ENCODE measurements at regions not wholly inside any gene's neighbourhood (a gene's known extent, or its start where the extent isn't known, plus 50 kb on each side); places are given as distances from the start of the nearest gene placed in this dataset.
"Not testable (repeated sequence)": the region's sequence is repeated elsewhere in the genome, so short reads cannot be mapped to it uniquely, and the experiment has no call there.

DNA sequence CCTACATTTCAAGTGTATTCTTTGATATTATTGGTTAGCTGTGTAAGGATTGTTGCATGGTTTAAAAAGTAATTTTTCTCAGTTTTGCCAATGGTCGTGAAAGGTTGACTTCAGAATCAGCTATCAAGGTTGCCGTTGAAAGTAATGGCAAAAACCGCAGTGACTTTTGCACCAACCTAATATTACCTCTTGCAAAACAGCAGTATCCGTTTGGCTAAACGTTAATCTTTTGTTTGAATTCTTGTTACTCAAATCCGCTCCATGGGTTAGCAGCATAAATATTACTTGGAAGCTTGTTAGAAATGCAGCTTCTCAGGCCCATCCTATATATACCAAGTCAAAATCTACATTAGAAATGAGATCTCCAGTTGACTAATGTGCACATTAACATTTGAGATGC lies 141.6 kb upstream of the PRSS12 start:
- H3K9me3 Mint-ChIP-seq; H3K27me3 ChIP-seq (ENCODE audit: control insufficient read depth in 2 of 2, insufficient read depth in 2 of 2, low read length in 2 of 2); H3K27ac Mint-ChIP-seq; H3K27ac ChIP-seq (ENCODE audit: low read depth, low read length); intact Hi-C loops (cut with micrococcal nuclease); CTCF ChIA-PET; POLR2A ChIA-PET; H3K9me3 ChIP-seq (ENCODE audit: control insufficient read depth in 2 of 3, low read length in 3 of 3); H3K4me3 Mint-ChIP-seq; ATAC-seq; H3K4me3 ChIP-seq (ENCODE audit: low read length); H3K36me3 ChIP-seq (ENCODE audit: control insufficient read depth in 2 of 3, insufficient read depth in 3 of 3, low read length in 3 of 3); H3K4me1 Mint-ChIP-seq; H3K36me3 Mint-ChIP-seq; DNase-seq; H3K4me1 ChIP-seq (ENCODE audit: control insufficient read depth in 2 of 2, insufficient read depth in 2 of 2, low read length in 2 of 2): not testable (repeated sequence)
- H3K27me3 Mint-ChIP-seq, result peaks cover 7 to 19% (median 13%) of the 10 kb centered on the region in 5 donors

DNA sequence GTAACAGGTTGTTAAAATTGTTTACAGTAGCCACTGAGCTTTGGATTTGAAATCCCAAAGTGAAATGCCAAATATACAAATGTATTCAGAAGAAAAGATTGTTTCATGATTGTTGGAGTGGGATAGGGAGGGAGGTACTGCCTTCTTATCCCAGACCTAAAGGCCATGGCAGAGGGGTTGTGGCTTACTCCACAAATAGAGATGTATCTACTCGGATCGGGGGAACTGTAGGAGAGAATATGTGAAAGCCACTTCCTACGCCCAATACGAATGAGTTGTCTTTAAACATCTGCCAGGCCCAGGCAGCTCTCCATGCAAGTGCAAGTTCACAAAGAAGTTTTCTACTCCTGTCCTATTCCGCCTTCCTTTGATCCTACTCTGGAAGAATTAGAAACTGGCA lies 150.2 kb upstream of the PRSS12 start:
- ATAC-seq; H3K9me3 Mint-ChIP-seq; H3K27me3 ChIP-seq (ENCODE audit: control insufficient read depth in 2 of 2, insufficient read depth in 2 of 2, low read length in 2 of 2); intact Hi-C loops (cut with micrococcal nuclease); H3K27me3 Mint-ChIP-seq; H3K4me3 ChIP-seq (ENCODE audit: low read length); H3K27ac ChIP-seq (ENCODE audit: low read depth, low read length); CTCF ChIA-PET; DNase-seq; H3K27ac Mint-ChIP-seq; H3K4me1 ChIP-seq (ENCODE audit: control insufficient read depth in 2 of 2, insufficient read depth in 2 of 2, low read length in 2 of 2); H3K9me3 ChIP-seq (ENCODE audit: control insufficient read depth in 2 of 3, low read length in 3 of 3); H3K4me1 Mint-ChIP-seq; POLR2A ChIA-PET; H3K36me3 Mint-ChIP-seq; H3K36me3 ChIP-seq (ENCODE audit: control insufficient read depth in 2 of 3, insufficient read depth in 3 of 3, low read length in 3 of 3); H3K4me3 Mint-ChIP-seq: not testable (repeated sequence)

DNA sequence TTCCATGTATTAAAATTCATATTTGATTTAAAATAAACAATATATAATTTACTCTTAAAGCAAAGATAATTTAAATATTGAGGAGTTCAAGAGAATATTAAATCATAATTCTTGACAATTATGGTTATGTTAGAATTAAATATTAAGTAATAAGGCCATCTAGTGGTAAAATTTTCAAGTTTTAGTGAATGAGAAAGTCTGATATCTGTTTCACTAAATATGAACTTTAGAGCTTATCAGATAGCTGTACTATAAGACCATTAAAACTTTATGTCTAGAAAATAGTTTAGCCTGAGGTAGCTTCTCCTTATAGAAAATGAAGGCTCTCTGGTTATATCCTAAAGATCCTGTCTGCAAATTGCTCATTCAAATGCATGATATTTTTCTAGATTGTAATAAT lies 152.1 kb upstream of the PRSS12 start:
- H3K4me3 ChIP-seq (ENCODE audit: low read length); H3K36me3 ChIP-seq (ENCODE audit: control insufficient read depth in 2 of 3, insufficient read depth in 3 of 3, low read length in 3 of 3); intact Hi-C loops (cut with micrococcal nuclease); CTCF ChIA-PET; H3K27me3 ChIP-seq (ENCODE audit: control insufficient read depth in 2 of 2, insufficient read depth in 2 of 2, low read length in 2 of 2); H3K27ac ChIP-seq (ENCODE audit: low read depth, low read length); H3K9me3 ChIP-seq (ENCODE audit: control insufficient read depth in 2 of 3, low read length in 3 of 3); H3K4me1 ChIP-seq (ENCODE audit: control insufficient read depth in 2 of 2, insufficient read depth in 2 of 2, low read length in 2 of 2); H3K4me1 Mint-ChIP-seq; ATAC-seq; H3K27me3 Mint-ChIP-seq; DNase-seq; POLR2A ChIA-PET; H3K27ac Mint-ChIP-seq; H3K9me3 Mint-ChIP-seq; H3K36me3 Mint-ChIP-seq; H3K4me3 Mint-ChIP-seq: not testable (repeated sequence)

DNA sequence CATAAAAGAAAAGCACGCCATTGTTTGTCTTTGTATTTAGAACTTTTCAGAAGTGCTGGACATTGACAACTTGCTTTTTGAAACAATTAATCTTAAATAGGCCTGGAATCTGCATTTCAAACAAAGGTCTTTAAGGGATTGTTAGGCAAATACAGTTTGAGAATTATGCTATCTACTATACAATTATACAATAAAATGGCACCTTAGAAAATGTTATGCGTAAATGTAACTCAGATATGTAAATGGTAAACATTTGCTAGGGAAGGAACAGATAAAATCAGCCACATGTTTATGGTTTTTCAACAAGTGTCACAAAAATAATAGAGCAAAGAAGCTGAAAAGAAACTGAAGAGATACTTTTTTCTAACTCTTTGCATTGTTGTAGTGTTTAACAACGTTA lies 152.7 kb upstream of the PRSS12 start:
- POLR2A ChIA-PET; ATAC-seq; CTCF ChIA-PET; H3K4me3 ChIP-seq (ENCODE audit: low read length); H3K27me3 Mint-ChIP-seq; H3K27me3 ChIP-seq (ENCODE audit: control insufficient read depth in 2 of 2, insufficient read depth in 2 of 2, low read length in 2 of 2); H3K27ac ChIP-seq (ENCODE audit: low read depth, low read length); intact Hi-C loops (cut with micrococcal nuclease); H3K9me3 ChIP-seq (ENCODE audit: control insufficient read depth in 2 of 3, low read length in 3 of 3); H3K36me3 ChIP-seq (ENCODE audit: control insufficient read depth in 2 of 3, insufficient read depth in 3 of 3, low read length in 3 of 3); H3K9me3 Mint-ChIP-seq; H3K36me3 Mint-ChIP-seq; H3K4me3 Mint-ChIP-seq; DNase-seq; H3K27ac Mint-ChIP-seq; H3K4me1 ChIP-seq (ENCODE audit: control insufficient read depth in 2 of 2, insufficient read depth in 2 of 2, low read length in 2 of 2); H3K4me1 Mint-ChIP-seq: not testable (repeated sequence)

DNA sequence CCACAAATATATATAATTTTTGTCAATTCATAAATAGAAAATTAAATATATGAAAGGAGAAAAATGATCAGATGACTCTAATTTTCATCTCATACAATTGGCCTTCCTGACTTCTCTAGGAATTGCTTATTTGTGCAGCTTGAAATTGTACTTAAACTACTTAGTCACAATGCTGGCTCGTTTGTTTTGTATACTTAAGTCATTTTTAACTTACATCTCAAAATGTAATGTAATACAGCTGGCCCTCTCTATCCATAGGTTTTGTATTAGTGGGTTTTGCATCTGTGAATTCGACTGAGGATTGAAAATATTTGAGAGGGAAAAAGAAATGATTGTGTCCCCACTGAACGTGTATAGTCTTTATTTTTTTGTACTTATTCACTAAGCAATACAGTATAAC lies 160.1 kb upstream of the PRSS12 start:
- H3K27ac Mint-ChIP-seq; H3K36me3 ChIP-seq (ENCODE audit: control insufficient read depth in 2 of 3, insufficient read depth in 3 of 3, low read length in 3 of 3); H3K27me3 Mint-ChIP-seq; H3K9me3 ChIP-seq (ENCODE audit: control insufficient read depth in 2 of 3, low read length in 3 of 3); intact Hi-C loops (cut with micrococcal nuclease); POLR2A ChIA-PET; H3K36me3 Mint-ChIP-seq; DNase-seq; H3K4me1 Mint-ChIP-seq; H3K4me3 Mint-ChIP-seq; H3K27ac ChIP-seq (ENCODE audit: low read depth, low read length); ATAC-seq; CTCF ChIA-PET; H3K27me3 ChIP-seq (ENCODE audit: control insufficient read depth in 2 of 2, insufficient read depth in 2 of 2, low read length in 2 of 2); H3K4me3 ChIP-seq (ENCODE audit: low read length); H3K4me1 ChIP-seq (ENCODE audit: control insufficient read depth in 2 of 2, insufficient read depth in 2 of 2, low read length in 2 of 2); H3K9me3 Mint-ChIP-seq: not testable (repeated sequence)

DNA sequence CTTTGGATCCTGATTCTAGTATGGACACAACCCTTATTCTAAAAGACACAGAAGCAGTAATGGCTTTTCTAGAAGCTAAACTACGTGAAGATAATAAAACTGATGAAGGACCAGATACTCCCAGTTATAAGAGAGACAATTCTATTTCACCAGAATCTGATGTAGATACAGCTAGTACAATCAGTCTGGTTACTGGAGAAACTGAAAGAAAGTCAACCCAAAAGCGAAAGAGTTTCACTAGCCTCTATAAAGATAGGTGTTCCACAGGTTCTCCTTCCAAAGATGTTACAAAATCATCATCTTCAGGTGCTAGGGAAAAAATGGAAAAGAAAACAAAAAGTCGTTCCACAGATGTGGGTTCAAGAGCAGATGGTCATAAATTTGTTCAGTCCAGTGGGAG lies 161.5 kb upstream of the PRSS12 start:
- H3K36me3 Mint-ChIP-seq; H3K27ac ChIP-seq (ENCODE audit: low read depth, low read length); H3K9me3 Mint-ChIP-seq; H3K36me3 ChIP-seq (ENCODE audit: control insufficient read depth in 2 of 3, insufficient read depth in 3 of 3, low read length in 3 of 3); ATAC-seq; H3K4me1 Mint-ChIP-seq; H3K9me3 ChIP-seq (ENCODE audit: control insufficient read depth in 2 of 3, low read length in 3 of 3); POLR2A ChIA-PET; intact Hi-C loops (cut with micrococcal nuclease); H3K27ac Mint-ChIP-seq; H3K27me3 ChIP-seq (ENCODE audit: control insufficient read depth in 2 of 2, insufficient read depth in 2 of 2, low read length in 2 of 2); H3K4me3 ChIP-seq (ENCODE audit: low read length); H3K4me3 Mint-ChIP-seq; CTCF ChIA-PET; H3K27me3 Mint-ChIP-seq; H3K4me1 ChIP-seq (ENCODE audit: control insufficient read depth in 2 of 2, insufficient read depth in 2 of 2, low read length in 2 of 2); DNase-seq: not testable (repeated sequence)

DNA sequence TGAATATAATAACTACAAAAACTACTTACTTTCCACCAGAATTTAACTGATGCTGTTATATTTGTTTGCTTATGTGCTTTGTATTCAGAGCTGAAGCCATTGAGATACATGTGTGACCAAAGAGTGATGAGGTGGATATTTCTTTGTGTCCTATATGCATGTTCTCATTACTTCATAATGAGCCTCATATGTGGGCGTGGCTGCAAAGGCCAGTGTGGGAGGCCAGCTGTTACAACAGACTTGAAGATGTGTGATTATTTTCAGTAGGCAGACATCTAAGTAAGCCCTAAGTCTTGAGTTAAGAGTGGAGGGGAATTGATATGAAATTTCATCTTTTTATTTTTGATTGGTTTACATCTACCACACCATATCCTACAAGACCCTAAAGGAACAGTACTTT lies 163.3 kb upstream of the PRSS12 start:
- H3K4me1 ChIP-seq (ENCODE audit: control insufficient read depth in 2 of 2, insufficient read depth in 2 of 2, low read length in 2 of 2); H3K27ac Mint-ChIP-seq; ATAC-seq; H3K4me1 Mint-ChIP-seq; H3K4me3 ChIP-seq (ENCODE audit: low read length); intact Hi-C loops (cut with micrococcal nuclease); H3K36me3 ChIP-seq (ENCODE audit: control insufficient read depth in 2 of 3, insufficient read depth in 3 of 3, low read length in 3 of 3); CTCF ChIA-PET; H3K27ac ChIP-seq (ENCODE audit: low read depth, low read length); H3K4me3 Mint-ChIP-seq; POLR2A ChIA-PET; H3K27me3 ChIP-seq (ENCODE audit: control insufficient read depth in 2 of 2, insufficient read depth in 2 of 2, low read length in 2 of 2); DNase-seq; H3K36me3 Mint-ChIP-seq; H3K27me3 Mint-ChIP-seq; H3K9me3 Mint-ChIP-seq; H3K9me3 ChIP-seq (ENCODE audit: control insufficient read depth in 2 of 3, low read length in 3 of 3): not testable (repeated sequence)
